HG03097 (cell line): ENCODE measurements at regions not wholly inside any gene's neighbourhood (a gene's known extent, or its start where the extent isn't known, plus 50 kb on each side); places are given as distances from the start of the nearest gene placed in this dataset.
A peak's percentile ranks its signal among the peaks of the same experiment; 100 is the strongest.

Experiments used
- ATAC-seq: cut with Tn5 transposase; IDR thresholded peaks from one replicate; pipeline ENCODE4 v1.9.1; 2021; ENCODE audit not compliant: unreplicated experiment, low FRiP score

DNA sequence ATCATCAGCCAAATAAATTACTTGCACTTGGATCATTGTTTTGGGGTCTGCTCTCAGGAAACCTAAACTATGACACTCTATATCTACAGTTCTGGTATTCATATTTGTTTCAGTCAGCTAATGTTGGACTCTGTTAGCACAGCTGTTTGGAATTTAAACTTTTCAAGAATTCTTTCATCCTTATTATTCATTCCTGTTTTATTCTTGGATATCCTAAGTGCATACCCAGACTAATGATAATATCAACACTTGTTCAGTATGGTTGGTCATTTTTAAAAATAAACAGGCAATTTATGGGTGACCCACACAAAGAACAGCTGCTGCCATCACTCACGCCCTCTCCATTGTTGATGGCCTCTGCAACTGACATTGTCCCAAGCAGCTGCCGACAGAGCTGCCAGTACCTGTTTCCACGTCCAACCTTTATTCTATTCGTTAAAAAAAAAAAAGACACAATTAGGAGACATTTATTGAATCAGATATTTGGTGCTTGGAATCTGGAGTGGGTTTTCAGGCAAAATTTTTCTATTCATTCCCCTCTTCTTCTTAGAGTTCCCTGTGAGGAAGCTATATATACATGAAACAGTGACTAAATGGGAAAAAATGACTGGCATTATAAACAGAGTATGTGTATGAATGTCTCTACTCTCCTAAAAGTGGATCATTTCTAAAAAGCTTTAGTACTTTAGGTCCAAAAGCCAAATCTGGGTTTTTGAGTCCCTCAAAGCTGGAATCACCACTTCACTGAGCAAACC is 252.1 kb upstream of the NAV3 start:
- no peak for ATAC-seq

DNA sequence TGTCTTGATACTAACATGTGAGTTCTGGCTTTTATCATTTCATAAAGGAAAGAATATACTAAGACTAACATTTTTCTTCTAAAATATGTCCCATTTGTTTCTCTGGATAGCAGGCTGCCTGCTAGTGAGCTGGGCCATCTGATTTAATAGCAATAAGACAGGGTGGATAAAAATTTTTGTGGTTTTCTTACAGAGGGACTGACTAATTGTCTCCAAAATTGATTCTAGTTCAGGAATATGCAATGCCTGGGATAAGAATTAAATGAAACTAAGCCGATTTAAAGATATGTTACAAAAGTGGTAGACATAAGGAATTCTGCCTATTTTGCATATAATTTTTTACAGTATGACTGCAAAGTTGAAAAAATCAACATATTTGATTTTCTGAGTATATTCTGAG is 252.9 kb upstream of the NAV3 start:
- ATAC-seq = no peak

DNA sequence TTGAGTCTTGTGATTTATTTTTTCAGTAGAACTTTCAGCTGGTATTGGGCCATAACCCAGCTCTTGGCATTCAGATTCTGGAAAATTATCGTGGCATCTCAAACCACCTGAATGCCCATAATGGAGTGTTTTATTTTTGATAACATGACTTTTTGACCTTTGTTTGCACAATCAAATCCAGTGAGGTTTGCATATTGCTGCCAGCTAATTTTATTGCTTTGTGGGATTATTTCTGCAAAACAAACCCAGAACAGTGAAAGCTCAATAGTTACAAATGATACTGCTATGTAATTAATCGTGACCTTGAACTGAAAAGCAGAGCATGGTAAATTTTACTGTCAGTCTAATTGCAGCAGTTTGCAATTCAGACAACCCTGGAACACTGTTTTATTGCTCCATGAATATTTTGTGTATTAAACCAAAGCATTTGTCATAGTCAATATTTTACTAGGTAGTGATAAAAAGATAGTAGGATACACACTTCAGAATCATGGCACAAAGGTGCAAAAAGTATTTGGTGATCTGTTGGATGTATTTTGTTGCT is 255.2 kb upstream of the NAV3 start:
- no peak for ATAC-seq

DNA sequence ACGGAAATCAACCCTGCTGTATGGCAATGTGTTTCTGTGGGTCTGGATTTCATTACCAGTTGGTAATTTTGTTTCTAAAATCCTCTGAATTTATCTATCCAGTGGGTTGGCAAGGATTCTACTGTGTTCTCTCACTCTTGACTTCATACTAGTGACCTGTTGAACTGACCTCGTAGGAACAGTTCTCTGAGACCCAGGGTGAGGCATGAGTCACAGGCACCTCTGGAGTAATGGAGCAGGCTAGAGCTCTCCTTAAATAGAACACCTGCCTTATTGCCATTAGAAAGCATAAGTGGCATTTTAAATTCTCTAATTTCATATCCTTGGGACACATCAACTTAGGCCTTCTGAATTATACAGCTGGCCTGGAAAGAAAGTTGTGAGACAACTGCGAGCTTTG is 258.3 kb upstream of the NAV3 start:
- no peak for ATAC-seq

DNA sequence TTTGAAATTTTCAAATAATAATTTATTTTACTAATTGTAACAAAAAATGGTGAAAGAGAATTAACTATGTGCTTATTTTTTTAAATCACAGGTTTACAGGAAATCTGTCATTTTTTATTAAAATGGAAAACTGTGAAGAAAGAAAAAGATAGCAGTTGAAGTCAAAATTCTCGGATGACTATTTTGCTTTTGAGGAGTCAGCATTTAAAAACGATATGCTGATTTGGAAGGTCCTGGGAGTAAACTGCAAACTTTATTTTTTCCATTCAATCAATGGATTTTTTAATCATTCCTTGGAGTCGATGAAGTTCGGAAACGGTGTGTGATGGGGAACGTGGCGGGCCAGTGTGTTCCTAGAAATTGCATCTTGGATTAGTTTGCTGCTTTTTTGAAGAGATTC is 258.9 kb upstream of the NAV3 start:
- ATAC-seq = no peak

DNA sequence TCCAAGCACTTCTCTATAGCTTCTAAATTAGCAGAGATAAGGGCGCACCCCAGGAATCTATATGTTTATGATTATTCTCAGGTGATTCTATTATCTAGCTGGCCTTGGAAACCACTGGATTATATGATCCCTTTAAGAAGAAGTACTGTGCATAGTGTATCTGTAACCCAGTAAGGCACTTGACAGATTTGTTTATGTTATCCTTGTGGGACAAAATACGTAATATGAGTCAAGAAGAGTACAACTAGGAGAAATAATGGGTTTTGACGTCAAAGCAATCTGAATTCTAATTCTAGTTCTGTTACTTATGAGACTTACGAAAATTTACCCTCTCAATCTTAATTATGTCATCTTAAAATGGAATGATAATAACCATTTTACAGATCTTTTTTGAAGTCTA is 259.6 kb upstream of the NAV3 start:
- no peak for ATAC-seq

DNA sequence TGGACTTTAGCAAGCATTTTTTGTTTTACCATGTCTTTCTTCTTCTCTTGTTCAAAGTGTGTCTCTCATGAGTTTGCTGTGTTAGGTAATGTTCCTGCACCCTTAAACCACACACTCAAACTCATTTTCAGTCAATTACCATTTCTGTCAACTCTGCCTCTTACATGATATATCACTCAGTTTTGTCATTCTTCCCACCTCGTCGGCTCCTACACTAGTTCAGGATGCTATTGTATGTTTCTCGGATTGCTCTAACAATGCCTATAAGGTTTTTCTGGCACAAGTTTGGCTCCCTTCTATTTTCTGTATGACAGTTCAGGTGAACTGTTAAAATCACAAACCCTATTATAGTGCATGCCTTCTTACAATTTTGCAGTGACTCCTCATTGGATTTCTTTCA is 260.8 kb upstream of the NAV3 start:
- ATAC-seq = no peak

DNA sequence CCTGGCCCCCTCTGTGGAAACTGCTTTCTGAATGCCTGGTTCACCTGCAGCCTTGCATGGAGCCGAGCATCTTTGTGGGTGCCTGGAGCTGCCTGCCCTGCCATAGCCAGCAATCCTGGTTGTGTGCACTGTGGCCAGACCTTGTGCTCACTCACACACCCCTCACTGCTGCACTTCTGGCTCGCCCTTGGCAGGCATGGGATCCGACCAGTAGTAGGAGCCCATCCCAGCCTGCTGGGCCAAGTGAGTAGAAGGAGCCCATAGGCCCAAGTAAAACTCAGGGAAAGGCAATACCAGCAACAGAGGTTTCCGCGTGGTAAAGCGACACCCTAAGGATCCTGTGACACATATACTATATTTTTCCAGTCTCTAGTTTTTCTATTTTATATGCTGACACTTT is 270.0 kb upstream of the NAV3 start:
- ATAC-seq = no peak

DNA sequence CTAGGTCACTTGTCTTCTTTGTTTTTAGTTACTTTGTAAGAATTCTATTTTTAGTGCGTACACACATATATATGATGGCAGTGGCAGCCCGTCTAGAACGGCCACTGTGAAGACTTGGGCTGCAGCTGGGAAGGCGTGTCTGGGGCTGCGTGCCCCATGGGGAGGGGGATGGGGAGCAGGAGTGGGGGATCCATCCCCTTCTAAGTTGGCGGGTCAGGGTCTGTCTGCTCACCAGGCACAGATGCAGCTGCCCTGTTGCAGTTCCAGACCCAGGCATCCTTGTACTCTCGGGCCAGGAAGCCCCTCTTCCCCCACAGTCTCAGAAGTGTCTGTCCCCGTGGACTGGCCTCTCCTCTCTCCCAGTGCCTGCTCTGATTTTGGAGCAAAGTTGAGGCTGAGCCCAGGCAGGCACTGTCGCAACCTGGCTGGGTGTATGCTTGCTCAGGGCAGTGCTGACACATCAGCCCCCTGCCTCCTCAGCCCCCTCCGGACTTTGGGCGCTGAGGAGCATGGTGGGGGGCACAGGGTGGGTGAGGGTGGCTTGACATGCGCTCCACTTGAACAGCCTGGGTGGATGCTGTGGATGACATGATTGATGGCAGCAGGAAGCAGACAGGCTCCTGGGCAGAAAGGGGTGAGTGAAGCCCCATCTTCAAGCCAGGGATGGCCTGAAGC is 271.2 kb upstream of the NAV3 start:
- no peak for ATAC-seq

DNA sequence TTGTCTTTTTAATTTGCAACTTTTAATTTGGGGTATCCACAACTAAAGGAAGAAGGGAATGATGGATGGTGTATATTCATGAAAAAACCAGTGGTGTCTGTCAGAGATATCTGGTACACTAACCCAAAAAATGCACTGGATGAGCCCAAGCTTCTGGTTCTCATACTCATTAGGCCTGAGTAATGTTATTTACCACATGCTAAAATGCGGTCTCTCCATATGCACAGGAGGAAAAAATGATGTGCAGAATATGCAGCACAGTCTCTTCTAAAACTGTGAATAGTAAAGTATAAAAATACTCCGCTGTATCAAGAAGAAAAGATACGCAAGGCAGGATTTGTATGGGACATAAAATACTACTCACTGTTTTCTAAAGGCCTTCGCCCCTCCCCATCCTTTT is 275.6 kb upstream of the NAV3 start:
- ATAC-seq = no peak

DNA sequence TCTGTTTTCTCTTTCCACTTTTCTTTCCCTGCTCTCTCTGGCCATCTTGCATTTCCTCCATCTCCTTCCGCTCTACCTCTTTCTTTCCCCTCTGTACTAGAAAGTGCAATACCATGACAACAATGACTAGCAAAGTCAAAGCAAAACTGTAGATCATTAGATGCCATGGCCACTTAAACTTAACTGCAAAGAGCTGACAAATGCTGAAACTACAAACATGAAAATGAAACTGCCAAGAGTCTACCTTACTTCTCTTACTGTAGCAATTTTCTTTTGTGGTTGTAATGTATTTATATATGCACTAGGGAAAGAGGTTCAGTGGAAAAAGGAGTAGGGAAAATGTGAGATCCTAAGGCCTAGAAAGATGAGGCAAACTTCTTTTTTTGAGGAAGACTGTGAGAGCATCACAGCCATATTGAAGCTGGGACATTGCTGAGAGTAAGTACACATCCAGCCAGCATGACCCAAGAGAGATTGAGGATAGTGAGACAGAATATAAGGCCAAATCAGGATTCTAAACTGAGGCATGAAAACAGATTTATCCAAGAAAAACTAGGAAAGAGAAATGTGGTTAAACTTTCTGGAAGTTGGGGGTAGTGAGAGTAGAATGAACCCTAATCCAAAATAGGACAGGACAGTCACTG is 276.6 kb upstream of the NAV3 start:
- peak; percentile 99 for ATAC-seq

DNA sequence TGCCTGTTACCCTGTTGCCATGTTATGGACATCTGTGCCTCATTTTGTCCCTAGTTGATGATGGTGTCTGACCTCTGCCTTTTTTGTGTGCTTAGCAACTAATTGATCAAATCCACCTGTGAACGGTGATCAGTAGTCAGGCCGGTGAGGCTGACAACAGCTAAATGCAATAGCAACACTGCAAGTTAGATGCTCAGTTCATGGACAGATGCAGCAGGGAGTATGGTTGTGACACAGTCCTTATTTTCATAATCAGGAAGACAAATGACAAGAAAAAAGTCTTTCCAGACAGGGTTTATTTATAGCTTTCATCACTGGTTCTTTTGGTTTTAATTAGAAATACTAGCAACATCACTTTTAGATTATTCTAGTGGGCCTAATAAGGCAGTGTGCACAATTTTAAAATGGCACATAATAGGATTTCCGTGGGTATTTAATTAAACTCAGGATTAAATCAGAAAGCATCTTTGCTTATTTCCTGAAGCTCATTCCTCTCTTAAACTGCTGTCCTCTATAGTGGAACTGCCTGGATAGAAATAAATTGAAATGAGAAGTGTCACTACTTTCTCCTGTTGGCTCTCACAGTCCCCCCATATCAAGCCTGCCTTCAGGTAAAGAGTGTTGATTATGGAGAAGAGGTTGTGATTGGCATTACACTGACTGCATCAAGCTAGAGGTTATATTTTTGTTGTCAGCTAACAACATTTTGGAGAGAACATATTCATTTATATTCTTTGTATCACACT is 281.1 kb upstream of the NAV3 start:
- no peak for ATAC-seq

DNA sequence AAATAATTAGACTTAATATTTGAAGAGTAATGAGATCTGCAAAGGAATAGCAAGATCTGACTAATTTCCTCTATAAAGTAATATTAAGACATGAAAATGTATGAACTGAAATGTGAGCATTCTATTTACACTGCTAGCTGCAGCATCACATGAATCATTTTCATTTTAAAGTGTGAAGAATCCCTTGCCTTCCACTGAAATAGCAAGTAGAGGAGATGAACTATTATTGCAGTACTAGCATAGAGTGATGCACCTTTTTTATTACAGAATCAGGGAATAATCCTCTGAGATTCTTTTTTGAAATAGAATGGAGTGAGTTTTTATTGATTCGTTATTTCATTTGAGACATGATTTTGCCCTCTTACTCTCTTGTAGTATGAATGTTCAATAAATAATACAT is 281.9 kb upstream of the NAV3 start:
- no peak for ATAC-seq

DNA sequence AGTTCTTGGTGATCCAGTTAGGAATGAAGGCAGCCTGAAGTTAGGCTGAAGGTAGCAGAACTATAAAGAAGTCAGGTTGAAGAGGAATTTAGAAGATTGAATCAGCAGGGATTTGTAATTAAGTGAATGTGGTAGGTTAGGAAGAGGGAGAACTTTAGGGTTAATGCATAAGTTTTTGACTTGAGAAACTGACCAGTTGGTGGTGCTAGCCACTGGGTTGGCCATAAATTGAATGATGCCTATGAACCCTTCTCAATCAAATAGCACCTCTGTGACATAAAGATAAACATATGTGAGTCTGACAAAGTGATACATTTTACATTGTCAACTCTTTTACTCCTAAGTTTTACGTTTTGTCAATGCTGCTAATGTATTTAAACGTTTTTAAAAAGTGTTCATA is 290.6 kb upstream of the NAV3 start:
- ATAC-seq = no peak

DNA sequence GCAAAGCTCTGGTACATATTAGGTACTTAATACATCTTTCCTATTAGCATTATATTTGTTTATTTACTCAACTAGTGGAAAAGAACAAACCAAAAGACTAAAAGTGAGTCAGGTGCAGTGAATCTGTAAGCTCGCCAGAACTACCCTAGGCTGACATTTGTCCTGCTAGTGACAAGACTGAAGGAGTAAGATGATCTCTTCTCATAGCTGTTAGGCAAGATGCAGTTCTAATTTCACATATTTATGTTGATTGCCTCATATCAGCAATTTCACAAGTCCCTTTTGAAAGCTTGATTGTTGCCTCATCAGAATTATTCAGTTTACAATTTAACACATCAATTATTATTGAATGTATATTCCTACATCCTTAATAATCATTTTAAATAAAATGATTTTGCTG is 293.0 kb upstream of the NAV3 start:
- ATAC-seq = no peak

DNA sequence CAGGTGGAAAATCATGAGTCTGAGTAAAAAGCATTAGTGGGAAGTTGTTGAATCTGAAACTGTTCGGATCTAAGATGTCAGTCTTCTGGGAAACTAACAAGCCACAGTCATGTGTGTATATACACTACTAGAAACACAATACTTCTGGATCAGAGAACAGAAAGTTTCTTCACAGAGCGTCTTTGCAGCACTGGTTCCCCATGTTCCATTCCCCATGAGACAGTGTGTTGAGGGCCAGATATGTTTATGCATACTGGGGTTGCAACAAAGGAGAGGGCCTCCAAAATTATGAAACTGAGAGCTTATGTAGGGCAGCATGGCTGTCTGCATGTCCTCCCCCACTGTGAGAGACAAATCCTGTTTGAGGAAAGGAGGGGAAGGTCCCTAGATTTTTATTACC is 295.0 kb upstream of the NAV3 start:
- ATAC-seq = no peak

DNA sequence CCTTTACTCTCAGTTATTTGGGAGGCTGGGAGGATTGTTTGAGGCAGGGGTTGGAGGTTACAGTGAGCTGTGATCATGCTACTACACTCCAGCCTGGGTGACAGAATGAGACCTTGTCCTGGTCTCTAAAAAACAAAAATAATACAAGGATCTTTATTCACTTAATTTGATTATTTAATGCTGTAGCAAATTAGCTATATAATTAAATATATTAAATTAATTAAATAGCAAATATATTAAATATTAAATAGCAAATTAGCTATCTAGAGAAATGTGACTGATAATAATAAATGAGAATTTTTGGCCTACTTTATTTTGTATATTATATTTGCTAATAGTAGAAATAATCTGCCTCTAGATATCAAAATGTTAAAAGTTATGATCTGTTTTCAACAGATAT is 298.8 kb upstream of the NAV3 start:
- ATAC-seq = no peak

DNA sequence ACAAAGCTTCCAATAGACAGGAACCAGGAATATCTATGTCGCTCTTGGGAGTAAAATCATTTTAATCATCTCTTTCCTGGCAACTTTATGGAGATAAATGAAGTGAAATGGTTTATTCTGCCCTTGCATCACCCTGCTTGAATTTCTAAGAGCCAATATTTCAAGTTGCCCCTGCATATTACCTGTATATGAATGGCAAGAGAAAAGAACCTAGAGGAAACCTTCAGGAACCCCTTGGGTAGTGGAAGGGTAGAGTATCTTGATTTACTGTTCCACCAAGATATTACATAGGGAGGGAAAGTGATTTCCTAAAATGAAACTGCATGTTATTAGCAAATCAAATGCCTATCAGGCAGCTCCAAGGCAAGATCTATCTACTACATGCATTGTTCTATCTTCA is 308.4 kb upstream of the NAV3 start:
- ATAC-seq = no peak

DNA sequence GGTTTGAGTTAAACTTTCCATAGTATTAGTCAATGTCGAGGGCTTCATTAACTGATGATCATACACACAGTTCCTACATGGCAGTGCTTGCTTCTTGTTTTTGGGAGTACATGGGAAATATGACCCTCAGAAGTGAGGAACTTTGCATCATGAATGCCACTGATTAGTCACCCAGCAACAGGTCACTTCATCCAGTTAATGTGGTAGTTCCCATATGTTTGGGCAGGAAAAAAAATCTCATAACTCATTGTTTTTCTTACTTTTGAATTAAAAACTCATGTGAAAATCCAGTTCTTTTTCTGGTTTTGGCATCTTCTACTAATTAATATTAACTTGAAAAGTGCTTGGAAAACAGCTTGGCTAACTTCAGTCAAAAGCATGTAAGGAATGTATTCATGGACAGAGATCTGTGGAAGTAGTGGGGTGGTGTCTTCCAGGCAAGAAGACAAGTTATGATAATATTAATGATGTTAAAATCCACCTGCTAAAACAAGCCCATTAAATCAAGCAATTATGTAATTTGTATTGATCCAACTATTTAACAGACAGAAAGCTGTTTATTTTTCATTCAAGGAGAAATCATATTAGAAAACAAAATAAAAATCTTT is 309.1 kb upstream of the NAV3 start:
- no peak for ATAC-seq

DNA sequence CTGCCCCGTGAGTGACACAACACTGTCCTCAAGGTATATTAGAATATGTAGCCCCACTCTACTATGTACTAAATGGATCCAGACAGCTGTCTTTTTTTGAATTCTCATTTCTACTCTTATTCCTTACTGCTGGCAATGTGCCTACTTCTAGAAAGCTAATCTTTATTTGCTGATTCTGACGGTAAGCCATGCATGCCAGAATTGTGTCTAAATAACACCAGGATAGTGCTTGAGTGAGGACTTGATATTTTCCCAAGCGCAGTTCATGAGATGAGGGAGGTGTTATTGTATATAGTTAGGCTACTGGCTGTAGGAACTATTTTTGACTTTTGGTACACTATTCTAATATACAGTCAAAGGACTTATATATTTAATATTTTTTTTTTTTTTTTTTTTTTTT is 316.2 kb upstream of the NAV3 start:
- ATAC-seq = no peak

DNA sequence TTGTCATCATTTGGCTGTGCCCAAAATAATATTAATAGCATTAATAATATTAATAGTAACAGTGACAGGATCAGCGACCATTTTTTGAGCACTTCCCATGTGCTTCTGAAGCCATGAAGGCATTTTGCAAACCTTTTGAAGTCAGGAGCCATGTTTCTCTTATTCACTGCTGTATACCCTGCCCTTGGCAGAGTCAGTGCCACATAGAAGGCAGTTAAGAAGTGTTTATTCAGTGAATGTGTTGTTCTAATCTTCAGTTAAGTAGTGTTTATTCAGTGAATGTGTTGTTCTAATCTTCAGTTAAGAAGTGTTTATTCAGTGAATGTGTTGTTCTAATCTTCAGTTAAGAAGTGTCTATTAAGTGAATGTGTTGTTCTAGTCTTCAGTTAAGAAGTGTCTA is 319.7 kb upstream of the NAV3 start:
- ATAC-seq = no peak
